ENCODE measurements at regions not wholly inside any gene's neighbourhood (a gene's known extent, or its start where the extent isn't known, plus 50 kb on each side); places are given as distances from the start of the nearest gene placed in this dataset.

GRCh38 chr5:52685566-52685965, 102.2 kb upstream of the ITGA1 start:
- Histone ChIP-seq H3K4me3 (ENCODE audit: low read depth in 1 of 2, low read length in 1 of 2) (no peak overlapping the region), H3K9me3 (no peaks in the 10 kb centered on the region), H3K27ac (no peak overlapping the region), H3K27me3 (no peaks in the 10 kb centered on the region), H3K36me3 (no peaks in the 10 kb centered on the region), H3K4me1 (ENCODE audit: control insufficient read depth in 1 of 2, insufficient read depth in 1 of 2, low read depth in 1 of 2, low read length in 1 of 2) (no peaks in the 10 kb centered on the region)
- no peak for TF ChIP-seq CTCF (IDR thresholded peaks at IDR 0.05)

GRCh38 chr5:52685971-52686370, 101.7 kb upstream of the ITGA1 start:
- no peak overlapping the region for H3K27ac ChIP-seq
- no peak overlapping the region for H3K4me3 ChIP-seq (ENCODE audit: low read depth in 1 of 2, low read length in 1 of 2)
- no peaks in the 10 kb centered on the region for H3K36me3 ChIP-seq
- H3K27me3 ChIP-seq, result no peaks in the 10 kb centered on the region
- H3K9me3 ChIP-seq, result no peaks in the 10 kb centered on the region
- H3K4me1 ChIP-seq (ENCODE audit: control insufficient read depth in 1 of 2, insufficient read depth in 1 of 2, low read depth in 1 of 2, low read length in 1 of 2), result no peaks in the 10 kb centered on the region
- no peak for TF ChIP-seq CTCF (IDR thresholded peaks at IDR 0.05)

GRCh38 chr5:52690236-52690768, 97.4 kb upstream of the ITGA1 start:
- H3K4me3 ChIP-seq (ENCODE audit: low read depth in 1 of 2, low read length in 1 of 2), result no peak overlapping the region
- no peak for TF ChIP-seq CTCF (IDR thresholded peaks at IDR 0.05)
- H3K9me3 ChIP-seq, result no peaks in the 10 kb centered on the region
- H3K36me3 ChIP-seq, result no peaks in the 10 kb centered on the region
- H3K4me1 ChIP-seq (ENCODE audit: control insufficient read depth in 1 of 2, insufficient read depth in 1 of 2, low read depth in 1 of 2, low read length in 1 of 2), result no peaks in the 10 kb centered on the region
- no peak overlapping the region for H3K27ac ChIP-seq
- H3K27me3 ChIP-seq, result no peaks in the 10 kb centered on the region

- Histone ChIP-seq H3K4me3 (ENCODE audit: low read depth in 1 of 2, low read length in 1 of 2) (no peak overlapping the region), H3K4me1 (ENCODE audit: control insufficient read depth in 1 of 2, insufficient read depth in 1 of 2, low read depth in 1 of 2, low read length in 1 of 2) (no peaks in the 10 kb centered on the region), H3K9me3 (no peaks in the 10 kb centered on the region), H3K27me3 (no peaks in the 10 kb centered on the region), H3K27ac (no peak overlapping the region), H3K36me3 (no peaks in the 10 kb centered on the region)
- TF ChIP-seq CTCF (IDR thresholded peaks at IDR 0.05), result no peak
Observed at GRCh38 chr5:52692039-52692438, 95.7 kb upstream of the ITGA1 start.

GRCh38 chr5:52692606-52693005, 95.1 kb upstream of the ITGA1 start:
- no peak overlapping the region for H3K4me3 ChIP-seq (ENCODE audit: low read depth in 1 of 2, low read length in 1 of 2)
- TF ChIP-seq CTCF (IDR thresholded peaks at IDR 0.05), result no peak
- H3K27me3 ChIP-seq, result no peaks in the 10 kb centered on the region
- no peaks in the 10 kb centered on the region for H3K9me3 ChIP-seq
- H3K27ac ChIP-seq, result no peak overlapping the region
- H3K4me1 ChIP-seq (ENCODE audit: control insufficient read depth in 1 of 2, insufficient read depth in 1 of 2, low read depth in 1 of 2, low read length in 1 of 2), result no peaks in the 10 kb centered on the region
- no peaks in the 10 kb centered on the region for H3K36me3 ChIP-seq

- Histone ChIP-seq H3K4me3 (ENCODE audit: low read depth in 1 of 2, low read length in 1 of 2) (no peak overlapping the region), H3K4me1 (ENCODE audit: control insufficient read depth in 1 of 2, insufficient read depth in 1 of 2, low read depth in 1 of 2, low read length in 1 of 2) (no peaks in the 10 kb centered on the region), H3K36me3 (no peaks in the 10 kb centered on the region), H3K27ac (no peak overlapping the region), H3K9me3 (no peaks in the 10 kb centered on the region), H3K27me3 (no peaks in the 10 kb centered on the region)
- no peak for TF ChIP-seq CTCF (IDR thresholded peaks at IDR 0.05)
Observed at GRCh38 chr5:52693280-52693679, 94.4 kb upstream of the ITGA1 start.
